Activated CD4-positive, alpha-beta T cell treated with anti-CD3 and anti-CD28 coated beads for 48 hours (primary cell): ENCODE measurements at regions not wholly inside any gene's neighbourhood (a gene's known extent, or its start where the extent isn't known, plus 50 kb on each side); places are given as distances from the start of the nearest gene placed in this dataset.

Experiments used
- DNase-seq: peaks from one replicate; pipeline ENCODE4 v3.0.0-alpha.2; 2020

- peak; percentile 2 for DNase-seq
Observed at GRCh38 chr15:37880009-37880834, 54.2 kb upstream of the TMCO5A start.

GRCh38 chr15:37880835-37881153 lies 53.6 kb upstream of the TMCO5A start:
- DNase-seq, result no peak

GRCh38 chr15:37881237-37882013 lies 53.0 kb upstream of the TMCO5A start:
- DNase-seq, result no peak

GRCh38 chr15:37882640-37883039 lies 51.8 kb upstream of the TMCO5A start:
- no peak for DNase-seq
